GM18873 (cell line): ENCODE measurements at regions not wholly inside any gene's neighbourhood (a gene's known extent, or its start where the extent isn't known, plus 50 kb on each side); places are given as distances from the start of the nearest gene placed in this dataset.

Experiments
- ATAC-seq: cut with Tn5 transposase; IDR thresholded peaks from one replicate; pipeline ENCODE4 v1.9.1; 2021; ENCODE audit warnings: mild to moderate bottlenecking, moderate library complexity, moderate number of reproducible peaks; ENCODE audit not compliant: unreplicated experiment, low FRiP score

GRCh38 chr2:21326152-21326551, 202.4 kb downstream of the TDRD15 start:
- ATAC-seq, result no peak

GRCh38 chr2:21328177-21328576, 204.4 kb downstream of the TDRD15 start:
- no peak for ATAC-seq

- ATAC-seq, result no peak
These were observed 207.1 kb downstream of the TDRD15 start for GRCh38 chr2:21330786-21331391.

GRCh38 chr2:21331625-21332370, 208.0 kb downstream of the TDRD15 start:
- ATAC-seq, result no peak

GRCh38 chr2:21332993-21333625, 209.3 kb downstream of the TDRD15 start:
- ATAC-seq, result no peak

GRCh38 chr2:21333684-21334083, 209.9 kb downstream of the TDRD15 start:
- no peak for ATAC-seq

- no peak for ATAC-seq
These were observed 223.2 kb downstream of the TDRD15 start for GRCh38 chr2:21346984-21347383.

- ATAC-seq, result no peak
These were observed 230.3 kb downstream of the TDRD15 start for GRCh38 chr2:21353879-21354679.

- ATAC-seq, result no peak
These were observed 232.5 kb downstream of the TDRD15 start for GRCh38 chr2:21356086-21356856.

- no peak for ATAC-seq
These were observed 233.1 kb downstream of the TDRD15 start for GRCh38 chr2:21356857-21357255.

- no peak for ATAC-seq
These were observed 235.2 kb downstream of the TDRD15 start for GRCh38 chr2:21358976-21359375.

GRCh38 chr2:21361384-21361783, 237.6 kb downstream of the TDRD15 start:
- no peak for ATAC-seq

- ATAC-seq, result no peak
These were observed 238.3 kb downstream of the TDRD15 start for GRCh38 chr2:21361957-21362486.

GRCh38 chr2:21363364-21363763, 239.6 kb downstream of the TDRD15 start:
- ATAC-seq, result no peak

- no peak for ATAC-seq
These were observed 243.7 kb downstream of the TDRD15 start for GRCh38 chr2:21367421-21367820.

GRCh38 chr2:21369787-21370186, 246.0 kb downstream of the TDRD15 start:
- no peak for ATAC-seq

GRCh38 chr2:21371499-21372003, 247.8 kb downstream of the TDRD15 start:
- ATAC-seq, result no peak

- no peak for ATAC-seq
These were observed 248.9 kb downstream of the TDRD15 start for GRCh38 chr2:21372654-21373053.

GRCh38 chr2:21376864-21377263, 253.1 kb downstream of the TDRD15 start:
- ATAC-seq, result no peak

GRCh38 chr2:21379140-21379539, 255.4 kb downstream of the TDRD15 start:
- ATAC-seq, result no peak
